K562 (cell line): ENCODE measurements at regions not wholly inside any gene's neighbourhood (a gene's known extent, or its start where the extent isn't known, plus 50 kb on each side); places are given as distances from the start of the nearest gene placed in this dataset.

Experiments
- ATAC-seq: fragments of 200-7000 bp; cut with Tn5 transposase; 3 replicates; pipeline ENCODE4 v1.9.1; 2020; ENCODE audit warnings: moderate library complexity
- BruUV-seq: library from RNA; stranded (reverse); fragments of 400-500 nt; replicated peaks from 2 replicates; lab custom pipeline; 2021; lab: Mats Ljungman, UMichigan
- CTCF ChIA-PET: fragments of 300-600 bp; formaldehyde crosslinking; extraction: SDS; loops from one replicate; lab custom pipeline; 2021; ENCODE audit warnings: low intra/inter-chr PET ratio; lab: Yijun Ruan, JAX
- POLR2A ChIA-PET: fragments of 300-600, 350-650 bp; sonication (Branson Sonifier 250); formaldehyde crosslinking; extraction: SDS; loops from one replicate; lab custom pipeline; 2021; ENCODE audit warnings: antibody characterized with exemption, inconsistent platforms; lab: Yijun Ruan, JAX
- DNase-seq, 4 experiments: peaks; one replicate each; pipeline versions ENCODE4 v3.0.0 to v3.0.0-alpha.2; 2011 to 2018; ENCODE audit warnings: low spot score in 3 of 4, mixed read lengths in 3 of 4; ENCODE audit errors: extremely low read depth in 1 of 4
- FAIRE-seq: peaks from 2 replicates; lab custom pipeline; 2011; peaks lifted over from hg19 to GRCh38; lab: Jason Lieb, UNC
- H2AFZ ChIP-seq: 2 replicates; pipeline ENCODE4 v1.6.0; 2011; ENCODE audit warnings: low read depth, low read length, control low read depth, inconsistent platforms
- H3K27ac ChIP-seq: fragments of 200-600 bp; 3 replicates; pipeline ENCODE4 v1.8.0; 2011; ENCODE audit warnings: low read depth, mild to moderate bottlenecking, control low read depth, inconsistent platforms, low read length, moderate library complexity, mixed read lengths; ENCODE audit errors: extremely low read depth
- H3K27me3 ChIP-seq, 2 experiments: fragments of 300-600 bp in 1 of 2; 2 replicates in 1 of 2; 3 replicates in 1 of 2; pipeline versions ENCODE4 v1.6.0 to v1.8.0; 2011; ENCODE audit warnings: inconsistent platforms in 2 of 2, low read length in 2 of 2, mild to moderate bottlenecking in 1 of 2, mixed read lengths in 1 of 2, moderate library complexity in 1 of 2; ENCODE audit not compliant: control insufficient read depth in 2 of 2, insufficient read depth in 2 of 2
- H3K36me3 ChIP-seq: fragments of 300-600 bp; 3 replicates; pipeline ENCODE4 v1.8.0; 2011; ENCODE audit warnings: mild to moderate bottlenecking, low read length, inconsistent platforms; ENCODE audit not compliant: control insufficient read depth, insufficient read depth
- H3K4me1 ChIP-seq, 2 experiments: fragments of 200-600 bp in 1 of 2; replicated peaks in 1 of 2; 2 replicates in 1 of 2; 3 replicates in 1 of 2; pipeline versions ENCODE4 v1.5.1 to v1.8.0; 2011; ENCODE audit warnings: inconsistent platforms in 2 of 2, low read length in 2 of 2, mild to moderate bottlenecking in 1 of 2, mixed read lengths in 1 of 2, moderate library complexity in 1 of 2; ENCODE audit not compliant: control insufficient read depth in 2 of 2, insufficient read depth in 2 of 2
- H3K4me2 ChIP-seq: 2 replicates; pipeline ENCODE4 v1.6.1; 2011; ENCODE audit warnings: low read length, control low read depth, inconsistent platforms, mixed read lengths; ENCODE audit not compliant: insufficient read depth
- H3K4me3 ChIP-seq: fragments of 200-600 bp; sonication (generic), shearing (Covaris generic); 2 replicates; pipeline ENCODE4 v1.5.1; 2016; ENCODE audit warnings: control low read depth, inconsistent platforms
- H3K79me2 ChIP-seq: fragments of 200-600 bp; 3 replicates; pipeline ENCODE4 v1.8.0; 2011; ENCODE audit warnings: low read length, inconsistent platforms; ENCODE audit not compliant: control insufficient read depth, insufficient read depth
- H3K9ac ChIP-seq, 2 experiments: 2 replicates each; pipeline versions ENCODE4 v1.6.0 to v1.6.1; 2011; ENCODE audit warnings: low read depth in 2 of 2, low read length in 2 of 2, control low read depth in 1 of 2, inconsistent platforms in 1 of 2, mild to moderate bottlenecking in 1 of 2, mixed read lengths in 1 of 2; ENCODE audit not compliant: insufficient read depth in 1 of 2
- H3K9me1 ChIP-seq: one replicate; pipeline ENCODE4 v1.6.0; 2011; ENCODE audit warnings: inconsistent platforms, mild to moderate bottlenecking, low read length, moderate library complexity; ENCODE audit not compliant: control insufficient read depth, insufficient read depth
- H3K9me3 ChIP-seq: replicated peaks from 2 replicates; pipeline ENCODE4 v1.5.1; 2011; ENCODE audit warnings: low read depth, low read length, inconsistent platforms; ENCODE audit not compliant: control insufficient read depth, insufficient read depth
- H4K20me1 ChIP-seq: replicated peaks from 2 replicates; pipeline ENCODE4 v1.6.1; 2011; ENCODE audit warnings: low read length, inconsistent platforms, mixed read lengths; ENCODE audit not compliant: control insufficient read depth, insufficient read depth
- CCNT2 ChIP-seq: IDR thresholded peaks from 2 replicates; pipeline ENCODE4 v1.6.1; 2011; ENCODE audit warnings: borderline replicate concordance, low read depth, mild to moderate bottlenecking, moderate library complexity, mixed read lengths, low read length; ENCODE audit not compliant: insufficient read length; ENCODE audit errors: extremely low read depth
- CEBPB ChIP-seq: fragments of 450-650 bp; IDR thresholded peaks from 2 replicates; pipeline ENCODE4 v1.6.1; 2016; ENCODE audit warnings: missing genetic modification characterization, missing compliant biosample characterization
- DDX20 ChIP-seq: fragments of 450-650 bp; IDR thresholded peaks from 2 replicates; pipeline ENCODE4 v1.6.1; 2016; ENCODE audit warnings: missing genetic modification characterization, low read depth, mild to moderate bottlenecking, missing compliant biosample characterization, moderate library complexity
- E2F3 ChIP-seq: fragments of 250-450 bp; sonication (Bioruptor Pico); IDR thresholded peaks from 2 replicates; pipeline ENCODE4 v1.4.0; 2020; ENCODE audit warnings: mild to moderate bottlenecking
- GTF2F1 ChIP-seq: IDR thresholded peaks from 2 replicates; pipeline ENCODE4 v1.6.1; 2011; ENCODE audit warnings: low read depth, low read length, improper control_type of control experiment
- KAT7 ChIP-seq: sonication (generic); formaldehyde crosslinking; IDR thresholded peaks from 2 replicates; pipeline ENCODE4 v1.8.0; 2022; ENCODE audit warnings: missing genetic modification reagents, mild to moderate bottlenecking, borderline replicate concordance
- PURB ChIP-seq: sonication (generic); formaldehyde crosslinking; IDR thresholded peaks from 2 replicates; pipeline ENCODE4 v1.9.0; 2021; ENCODE audit warnings: low read depth, mild to moderate bottlenecking, missing genetic modification reagents
- RFX5 ChIP-seq: IDR thresholded peaks from 2 replicates; pipeline ENCODE4 v1.6.1; 2011; ENCODE audit warnings: low read depth, mild to moderate bottlenecking, improper control_type of control experiment, low read length
- TSC22D4 ChIP-seq: fragments of 450-650 bp; IDR thresholded peaks from 2 replicates; pipeline ENCODE4 v1.6.1; 2016; ENCODE audit warnings: missing genetic modification characterization, missing biosample characterization, control low read depth
- ZBTB17 ChIP-seq: fragments of 450-650 bp; formaldehyde crosslinking; IDR thresholded peaks from 2 replicates; pipeline ENCODE4 v1.4.0; 2020; ENCODE audit warnings: mild to moderate bottlenecking
- ZNF41 ChIP-seq: fragments of 250-450 bp; sonication (Bioruptor Pico); conservative IDR thresholded peaks from 2 replicates; pipeline ENCODE4 v1.4.0; 2020; ENCODE audit warnings: mild to moderate bottlenecking
- ZNF444 ChIP-seq: fragments of 250-450 bp; sonication (Bioruptor Pico); IDR thresholded peaks from 2 replicates; pipeline ENCODE4 v1.4.0; 2020; ENCODE audit warnings: mild to moderate bottlenecking, moderate library complexity
- WGBS: fragments of 100-300 bp; shearing (Covaris generic); methylation state at CpG from one replicate; pipeline ENCODE4 v1.1.6; 2016; ENCODE audit warnings: low coverage, mixed read lengths; ENCODE audit not compliant: insufficient coverage; ENCODE audit errors: missing lambda C conversion rate; 5-methylcytosine and 5-hydroxymethylcytosine counted together
- in situ Hi-C: fragments of 300-500 bp; cut with MboI; formaldehyde crosslinking; loops from 4 replicates; pipeline ENCODE4 v1.15.0; 2018; ENCODE audit warnings: inconsistent platforms, mixed read lengths
- intact Hi-C: fragments of 100-400 bp; cut with micrococcal nuclease; formaldehyde crosslinking; loops from 2 replicates; pipeline ENCODE4 v1.14.2; 2022
- TF ChIP-seq, protein P1 (sequence below), 2 experiments: fragments of 250-450 bp in 1 of 2; fragments of 450-650 bp in 1 of 2; sonication (Bioruptor Pico) in 1 of 2; IDR thresholded peaks; 2 replicates each; pipeline versions ENCODE4 v1.6.1 to v1.8.0; 2016 to 2021; ENCODE audit warnings: mild to moderate bottlenecking in 2 of 2, moderate library complexity in 2 of 2, missing compliant biosample characterization in 1 of 2, missing genetic modification characterization in 1 of 2
- TF ChIP-seq, protein P2 (sequence below): sonication (generic); formaldehyde crosslinking; IDR thresholded peaks from 2 replicates; pipeline ENCODE4 v1.8.0; 2022; ENCODE audit warnings: missing genetic modification reagents, mild to moderate bottlenecking, borderline replicate concordance
- TF ChIP-seq, protein P3 (sequence below): fragments of 450-650 bp; IDR thresholded peaks from 2 replicates; pipeline ENCODE4 v1.6.1; 2017; ENCODE audit warnings: mild to moderate bottlenecking, moderate library complexity
- TF ChIP-seq, protein P4 (sequence below): fragments of 250-450 bp; sonication (Bioruptor Pico); IDR thresholded peaks from 2 replicates; pipeline ENCODE4 v1.5.0; 2021

- DNase-seq (no peak), ATAC-seq (no peak), FAIRE-seq (no peak)
- CTCF ChIA-PET, result no interaction called here
- Histone ChIP-seq H4K20me1 (no peaks in the 10 kb centered on the region), H3K79me2 (no peaks in the 10 kb centered on the region), H3K27me3 (no peaks in the 10 kb centered on the region), H3K9me1 (no peaks in the 10 kb centered on the region), H3K4me2 (no peak overlapping the region), H2AFZ (no peak overlapping the region), H3K9ac (no peak overlapping the region), H3K36me3 (no peaks in the 10 kb centered on the region), H3K4me1 (no peaks in the 10 kb centered on the region), H3K4me3 (no peak overlapping the region), H3K9me3 (no peaks in the 10 kb centered on the region), H3K27ac (no peak overlapping the region)
- in situ Hi-C loops (no loop called here), intact Hi-C loops (no loop called here)
- POLR2A ChIA-PET, result no interaction called here
- BruUV-seq, result no TSS peak
- 5% methylated on average over 1 of the region's 1 CpG for WGBS
- TF ChIP-seq ZBTB17 (no peak), PURB (no peak), E2F3 (CRISPR knock-in tag) (no peak), KAT7 (CRISPR knock-in tag) (no peak), TSC22D4 (tag) (no peak), ZNF444 (no peak), DDX20 (tag) (no peak), GTF2F1 (no peak), CCNT2 (no peak), ZNF41 (CRISPR knock-in tag) (no peak), RFX5 (no peak), CEBPB (tag) (no peak)
- TF ChIP-seq, protein P1, sequence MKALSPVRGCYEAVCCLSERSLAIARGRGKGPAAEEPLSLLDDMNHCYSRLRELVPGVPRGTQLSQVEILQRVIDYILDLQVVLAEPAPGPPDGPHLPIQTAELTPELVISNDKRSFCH (CRISPR knock-in tag; IDR thresholded peaks at IDR 0.05), result no peak
- TF ChIP-seq, protein P1 (tag; IDR thresholded peaks at IDR 0.05), result no peak
- TF ChIP-seq, protein P2, sequence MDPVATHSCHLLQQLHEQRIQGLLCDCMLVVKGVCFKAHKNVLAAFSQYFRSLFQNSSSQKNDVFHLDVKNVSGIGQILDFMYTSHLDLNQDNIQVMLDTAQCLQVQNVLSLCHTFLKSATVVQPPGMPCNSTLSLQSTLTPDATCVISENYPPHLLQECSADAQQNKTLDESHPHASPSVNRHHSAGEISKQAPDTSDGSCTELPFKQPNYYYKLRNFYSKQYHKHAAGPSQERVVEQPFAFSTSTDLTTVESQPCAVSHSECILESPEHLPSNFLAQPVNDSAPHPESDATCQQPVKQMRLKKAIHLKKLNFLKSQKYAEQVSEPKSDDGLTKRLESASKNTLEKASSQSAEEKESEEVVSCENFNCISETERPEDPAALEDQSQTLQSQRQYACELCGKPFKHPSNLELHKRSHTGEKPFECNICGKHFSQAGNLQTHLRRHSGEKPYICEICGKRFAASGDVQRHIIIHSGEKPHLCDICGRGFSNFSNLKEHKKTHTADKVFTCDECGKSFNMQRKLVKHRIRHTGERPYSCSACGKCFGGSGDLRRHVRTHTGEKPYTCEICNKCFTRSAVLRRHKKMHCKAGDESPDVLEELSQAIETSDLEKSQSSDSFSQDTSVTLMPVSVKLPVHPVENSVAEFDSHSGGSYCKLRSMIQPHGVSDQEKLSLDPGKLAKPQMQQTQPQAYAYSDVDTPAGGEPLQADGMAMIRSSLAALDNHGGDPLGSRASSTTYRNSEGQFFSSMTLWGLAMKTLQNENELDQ, result no peak
- TF ChIP-seq, protein P3, sequence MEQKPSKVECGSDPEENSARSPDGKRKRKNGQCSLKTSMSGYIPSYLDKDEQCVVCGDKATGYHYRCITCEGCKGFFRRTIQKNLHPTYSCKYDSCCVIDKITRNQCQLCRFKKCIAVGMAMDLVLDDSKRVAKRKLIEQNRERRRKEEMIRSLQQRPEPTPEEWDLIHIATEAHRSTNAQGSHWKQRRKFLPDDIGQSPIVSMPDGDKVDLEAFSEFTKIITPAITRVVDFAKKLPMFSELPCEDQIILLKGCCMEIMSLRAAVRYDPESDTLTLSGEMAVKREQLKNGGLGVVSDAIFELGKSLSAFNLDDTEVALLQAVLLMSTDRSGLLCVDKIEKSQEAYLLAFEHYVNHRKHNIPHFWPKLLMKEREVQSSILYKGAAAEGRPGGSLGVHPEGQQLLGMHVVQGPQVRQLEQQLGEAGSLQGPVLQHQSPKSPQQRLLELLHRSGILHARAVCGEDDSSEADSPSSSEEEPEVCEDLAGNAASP, result no peak
- TF ChIP-seq, protein P4, sequence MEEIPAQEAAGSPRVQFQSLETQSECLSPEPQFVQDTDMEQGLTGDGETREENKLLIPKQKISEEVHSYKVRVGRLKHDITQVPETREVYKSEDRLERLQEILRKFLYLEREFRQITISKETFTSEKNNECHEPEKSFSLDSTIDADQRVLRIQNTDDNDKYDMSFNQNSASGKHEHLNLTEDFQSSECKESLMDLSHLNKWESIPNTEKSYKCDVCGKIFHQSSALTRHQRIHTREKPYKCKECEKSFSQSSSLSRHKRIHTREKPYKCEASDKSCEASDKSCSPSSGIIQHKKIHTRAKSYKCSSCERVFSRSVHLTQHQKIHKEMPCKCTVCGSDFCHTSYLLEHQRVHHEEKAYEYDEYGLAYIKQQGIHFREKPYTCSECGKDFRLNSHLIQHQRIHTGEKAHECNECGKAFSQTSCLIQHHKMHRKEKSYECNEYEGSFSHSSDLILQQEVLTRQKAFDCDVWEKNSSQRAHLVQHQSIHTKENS (CRISPR knock-in tag), result no peak
Measured at GRCh38 chr20:55597526-55597925, 407.8 kb downstream of the CBLN4 start.
